Heart left ventricle (tissue), 13 donors: ENCODE measurements at regions not wholly inside any gene's neighbourhood (a gene's known extent, or its start where the extent isn't known, plus 50 kb on each side); places are given as distances from the start of the nearest gene placed in this dataset.

ENCODE experiments used
- CTCF ChIP-seq, 12 donors: fragments of 200-600 bp; sonication (generic) in 4 of 12; IDR thresholded peaks; one replicate each; pipeline versions ENCODE4 v1.5.0 to v1.8.0; 2018 to 2022; ENCODE audit warnings: antibody characterized with exemption in 12 of 12, mild to moderate bottlenecking in 5 of 12
- POLR2A ChIP-seq, 2 donors: fragments of 450-650 bp; IDR thresholded peaks; one replicate each; pipeline ENCODE4 v1.6.1; 2017; ENCODE audit warnings: antibody characterized with exemption in 2 of 2, mild to moderate bottlenecking in 2 of 2, moderate library complexity in 2 of 2
- donor health status: ischemic (EF 13 %, LVEDD 7.1; RV severe dilation, severe dysfunction).
- donor health status: DM: no; HTN: yes; CAD: no.
- donor health status: DM: no; HTN: no; CAD: no.
- donor health status: ischemic (EF 25% LVEDD 6.9; RV normal size, moderate dysfunction).
- donor health status: ischemic (EF 25% LVEDD 5.7; RV mildly dilated, moderate dysfunction).
- donor health status: ischemic (EF 35%, LVEDD 5.7; RV mildly dilated, moderate dysfunction).
- donor health status: nonischemic (EF 11% LVEDD 7.7; RV severe dilation, severe dysfunction).
- donor health status: DM: yes; HTN: yes; CAD: no.
- donor health status: PGD.
- donor health status: ischemic (EF 29% LVEDD 5.4; RV normal size, mild dysfunction).
- donor health status: nonischemic (EF 23%, LVEDD 6.1; RV moderate dilation, normal function).

GRCh38 chr11:128052912-128053641 is 534.3 kb downstream of the ETS1 start:
- TF ChIP-seq CTCF (IDR thresholded peaks at IDR 0.05) (no peak), POLR2A (IDR thresholded peaks at IDR 0.05) (no peak)
